ENCODE measurements at regions not wholly inside any gene's neighbourhood (a gene's known extent, or its start where the extent isn't known, plus 50 kb on each side); places are given as distances from the start of the nearest gene placed in this dataset.

GRCh38 chr5:148769941-148770340 lies 56.5 kb upstream of the ADRB2 start:
- no peak overlapping the region for H3K4me3 ChIP-seq
- TF ChIP-seq, protein P1, sequence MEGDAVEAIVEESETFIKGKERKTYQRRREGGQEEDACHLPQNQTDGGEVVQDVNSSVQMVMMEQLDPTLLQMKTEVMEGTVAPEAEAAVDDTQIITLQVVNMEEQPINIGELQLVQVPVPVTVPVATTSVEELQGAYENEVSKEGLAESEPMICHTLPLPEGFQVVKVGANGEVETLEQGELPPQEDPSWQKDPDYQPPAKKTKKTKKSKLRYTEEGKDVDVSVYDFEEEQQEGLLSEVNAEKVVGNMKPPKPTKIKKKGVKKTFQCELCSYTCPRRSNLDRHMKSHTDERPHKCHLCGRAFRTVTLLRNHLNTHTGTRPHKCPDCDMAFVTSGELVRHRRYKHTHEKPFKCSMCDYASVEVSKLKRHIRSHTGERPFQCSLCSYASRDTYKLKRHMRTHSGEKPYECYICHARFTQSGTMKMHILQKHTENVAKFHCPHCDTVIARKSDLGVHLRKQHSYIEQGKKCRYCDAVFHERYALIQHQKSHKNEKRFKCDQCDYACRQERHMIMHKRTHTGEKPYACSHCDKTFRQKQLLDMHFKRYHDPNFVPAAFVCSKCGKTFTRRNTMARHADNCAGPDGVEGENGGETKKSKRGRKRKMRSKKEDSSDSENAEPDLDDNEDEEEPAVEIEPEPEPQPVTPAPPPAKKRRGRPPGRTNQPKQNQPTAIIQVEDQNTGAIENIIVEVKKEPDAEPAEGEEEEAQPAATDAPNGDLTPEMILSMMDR (IDR thresholded peaks at IDR 0.05; ENCODE audit: low read depth, low read length): no peak
- peaks cover 18% of the 10 kb centered on the region for H3K4me1 ChIP-seq (ENCODE audit: low read depth)
- no peak for DNase-seq (ENCODE audit: low read depth in 1 of 2, low spot score in 1 of 2)
- H3K27ac ChIP-seq: no peak overlapping the region
- no peaks in the 10 kb centered on the region for H3K9me3 ChIP-seq (ENCODE audit: low read depth)
- H3K27me3 ChIP-seq: no peaks in the 10 kb centered on the region
- H3K36me3 ChIP-seq: no peaks in the 10 kb centered on the region

- Histone ChIP-seq H3K27ac (no peak overlapping the region), H3K36me3 (no peaks in the 10 kb centered on the region), H3K4me3 (no peak overlapping the region), H3K4me1 (ENCODE audit: low read depth) (peaks cover 5% of the 10 kb centered on the region), H3K9me3 (ENCODE audit: low read depth) (no peaks in the 10 kb centered on the region), H3K27me3 (no peaks in the 10 kb centered on the region)
- TF ChIP-seq, protein P1 (IDR thresholded peaks at IDR 0.05; ENCODE audit: low read depth, low read length): no peak
- no peak for DNase-seq (ENCODE audit: low read depth in 1 of 2, low spot score in 1 of 2)
Observed at GRCh38 chr5:148774313-148774712, 52.1 kb upstream of the ADRB2 start.

- no peak for DNase-seq (ENCODE audit: low read depth in 1 of 2, low spot score in 1 of 2)
- Histone ChIP-seq H3K27ac (no peak overlapping the region), H3K36me3 (no peaks in the 10 kb centered on the region)
Observed at GRCh38 chr5:148776261-148776660, 50.1 kb upstream of the ADRB2 start.

More at GRCh38 chr5:148776261-148776660, 50.1 kb upstream of the ADRB2 start:
- Histone ChIP-seq H3K4me3 (no peak overlapping the region), H3K27me3 (no peaks in the 10 kb centered on the region), H3K9me3 (ENCODE audit: low read depth) (no peaks in the 10 kb centered on the region), H3K4me1 (ENCODE audit: low read depth) (no peaks in the 10 kb centered on the region)
- TF ChIP-seq, protein P1 (IDR thresholded peaks at IDR 0.05; ENCODE audit: low read depth, low read length): no peak

Data from cardiac muscle cell (in vitro differentiated cells and primary cell).